HCT116 (cell line): ENCODE measurements at regions not wholly inside any gene's neighbourhood (a gene's known extent, or its start where the extent isn't known, plus 50 kb on each side); places are given as distances from the start of the nearest gene placed in this dataset.

Experiments used
- ATAC-seq: fragments of 200-7000 bp; cut with Tn5 transposase; 2 replicates; pipeline ENCODE4 v1.9.1; 2020; ENCODE audit warnings: mild to moderate bottlenecking, moderate library complexity
- BruUV-seq: library from RNA; stranded (reverse); fragments of 400-500 nt; replicated peaks from 2 replicates; lab custom pipeline; 2021; lab: Mats Ljungman, UMichigan
- CTCF ChIA-PET: fragments of 300-600 bp; sonication (Branson Sonifier 250); formaldehyde crosslinking; loops from one replicate; lab custom pipeline; 2021; ENCODE audit warnings: antibody characterized with exemption; lab: Charles Lee
- POLR2A ChIA-PET: fragments of 300-600, 350-600 bp; sonication (Branson Sonifier 250); formaldehyde crosslinking; loops from one replicate; lab custom pipeline; 2021; ENCODE audit warnings: antibody characterized with exemption; lab: Charles Lee
- RAD21 ChIA-PET, 2 experiments: fragments of 300-600 bp; sonication (Branson Sonifier 250); formaldehyde crosslinking; loops; one replicate each; lab custom pipeline; 2023; ENCODE audit warnings: low total read pairs in 2 of 2; ENCODE audit not compliant: uncharacterized antibody in 2 of 2, unreplicated experiment in 2 of 2, low non-redundant PET in 1 of 2; lab: Charles Lee
- DNase-seq: peaks from one replicate; pipeline ENCODE4 v3.0.0-alpha.2; 2010; ENCODE audit warnings: low read depth, low spot score
- H2AFZ ChIP-seq: fragments of 200-600 bp; shearing (Covaris generic), sonication (generic); 2 replicates; pipeline ENCODE4 v1.6.1; 2017; ENCODE audit warnings: low read depth, mixed run types, mixed read lengths, antibody characterized with exemption, low read length; ENCODE audit not compliant: poor library complexity, severe bottlenecking
- H3K27ac ChIP-seq: 2 replicates; pipeline ENCODE4 v1.5.1; 2012; ENCODE audit warnings: low read depth, low read length
- H3K27me3 ChIP-seq: fragments of 200-600 bp; sonication (generic); 2 replicates; pipeline ENCODE4 v1.6.1; 2016; ENCODE audit warnings: mixed run types, low read length, mixed read lengths; ENCODE audit not compliant: insufficient read depth
- H3K36me3 ChIP-seq, 2 experiments: fragments of 200-500 bp in 1 of 2; fragments of 200-600 bp in 1 of 2; sonication (Bioruptor generic) in 1 of 2; sonication (generic) in 1 of 2; 2 replicates each; pipeline versions ENCODE4 v1.5.1 to v1.6.1; 2014 to 2016; ENCODE audit warnings: low read length in 2 of 2, inconsistent platforms in 1 of 2, mixed read lengths in 1 of 2, mixed run types in 1 of 2; ENCODE audit not compliant: insufficient read depth in 2 of 2, control insufficient read depth in 1 of 2
- H3K4me1 ChIP-seq, 2 experiments: fragments of 200-600 bp in 1 of 2; sonication (generic) in 1 of 2; 2 replicates each; pipeline versions ENCODE4 v1.5.1 to v1.6.1; 2012 to 2017; ENCODE audit warnings: low read length in 2 of 2, inconsistent platforms in 1 of 2, mild to moderate bottlenecking in 1 of 2, mixed read lengths in 1 of 2, mixed run types in 1 of 2, moderate library complexity in 1 of 2; ENCODE audit not compliant: insufficient read depth in 2 of 2, control insufficient read depth in 1 of 2
- H3K4me2 ChIP-seq: fragments of 200-600 bp; sonication (generic); 2 replicates; pipeline ENCODE4 v1.6.1; 2017; ENCODE audit warnings: mixed run types, low read length, mixed read lengths
- H3K4me3 ChIP-seq, 2 experiments: fragments of 200-600 bp in 1 of 2; sonication (generic) in 1 of 2; replicated peaks in 1 of 2; 2 replicates each; pipeline ENCODE4 v1.5.1; 2011 to 2016; ENCODE audit warnings: low read length in 2 of 2, control low read depth in 1 of 2, low read depth in 1 of 2, mild to moderate bottlenecking in 1 of 2, mixed read lengths in 1 of 2, mixed run types in 1 of 2
- H3K79me2 ChIP-seq: fragments of 200-600 bp; sonication (generic); 2 replicates; pipeline ENCODE4 v1.6.1; 2017; ENCODE audit warnings: mild to moderate bottlenecking, mixed run types, low read length, moderate library complexity, mixed read lengths; ENCODE audit not compliant: insufficient read depth
- H3K9ac ChIP-seq: fragments of 200-600 bp; sonication (generic); 2 replicates; pipeline ENCODE4 v1.6.1; 2016; ENCODE audit warnings: low read length, mixed read lengths
- H3K9me2 ChIP-seq: fragments of 200-600 bp; sonication (generic), shearing (Covaris generic); 2 replicates; pipeline ENCODE4 v1.6.1; 2017; ENCODE audit warnings: mixed run types, mild to moderate bottlenecking, moderate library complexity; ENCODE audit not compliant: insufficient read depth
- H3K9me3 ChIP-seq, 2 experiments: fragments of 200-500 bp in 1 of 2; fragments of 200-600 bp in 1 of 2; sonication (Bioruptor generic) in 1 of 2; sonication (generic) in 1 of 2; 2 replicates each; pipeline ENCODE4 v1.6.1; 2014 to 2017; ENCODE audit warnings: low read length in 2 of 2, mixed read lengths in 2 of 2, inconsistent platforms in 1 of 2, low read depth in 1 of 2, mild to moderate bottlenecking in 1 of 2, mixed run types in 1 of 2, moderate library complexity in 1 of 2; ENCODE audit not compliant: control insufficient read depth in 1 of 2, insufficient read depth in 1 of 2
- H4K20me1 ChIP-seq: fragments of 200-600 bp; sonication (generic), shearing (Covaris generic); 2 replicates; pipeline ENCODE4 v1.6.1; 2017; ENCODE audit warnings: mixed run types, mild to moderate bottlenecking, moderate library complexity; ENCODE audit not compliant: insufficient read depth
- CBX3 ChIP-seq: IDR thresholded peaks from 2 replicates; pipeline ENCODE4 v1.6.1; 2012; ENCODE audit warnings: low read depth
- CEBPB ChIP-seq: IDR thresholded peaks from 2 replicates; pipeline ENCODE4 v1.6.1; 2012; ENCODE audit warnings: low read depth
- EZH2 ChIP-seq: fragments of 200-600 bp; sonication (generic); IDR thresholded peaks from 2 replicates; pipeline ENCODE4 v1.6.1; 2017; ENCODE audit warnings: antibody characterized with exemption, mixed run types
- FOSL1 ChIP-seq: IDR thresholded peaks from 2 replicates; pipeline ENCODE4 v1.6.1; 2012; ENCODE audit warnings: low read depth
- POLR2AphosphoS5 ChIP-seq: IDR thresholded peaks from 2 replicates; pipeline ENCODE4 v1.6.1; 2011; ENCODE audit warnings: mild to moderate bottlenecking, low read depth, low read length, moderate library complexity
- RAD21 ChIP-seq: IDR thresholded peaks from 2 replicates; pipeline ENCODE4 v1.6.1; 2012; ENCODE audit warnings: low read depth, mild to moderate bottlenecking
- SIN3A ChIP-seq: IDR thresholded peaks from 2 replicates; pipeline ENCODE4 v1.6.1; 2012; ENCODE audit warnings: low read depth
- SP1 ChIP-seq: IDR thresholded peaks from 2 replicates; pipeline ENCODE4 v1.6.1; 2012; ENCODE audit warnings: low read depth
- SRF ChIP-seq: IDR thresholded peaks from 2 replicates; pipeline ENCODE4 v1.6.1; 2012; ENCODE audit warnings: low read depth
- TCF7L2 ChIP-seq: IDR thresholded peaks from 2 replicates; pipeline ENCODE4 v1.7.0; 2011; ENCODE audit warnings: borderline replicate concordance, inconsistent platforms; ENCODE audit not compliant: insufficient read depth, insufficient read length; ENCODE audit errors: extremely low read depth
- YY1 ChIP-seq: IDR thresholded peaks from 2 replicates; pipeline ENCODE4 v1.6.1; 2011; ENCODE audit warnings: low read length, low read depth, moderate library complexity, mild to moderate bottlenecking; ENCODE audit not compliant: insufficient replicate concordance; ENCODE audit errors: extremely low read depth
- ZFX ChIP-seq: fragments of 450-650 bp; IDR thresholded peaks from 2 replicates; pipeline ENCODE4 v1.6.1; 2017
- intact Hi-C: fragments of 100-400 bp; cut with micrococcal nuclease; formaldehyde crosslinking; loops from 2 replicates; pipeline ENCODE4 v1.10.0; 2022
- TF ChIP-seq, protein P1 (sequence below): IDR thresholded peaks from 2 replicates; pipeline ENCODE4 v1.6.1; 2011; ENCODE audit warnings: mild to moderate bottlenecking, low read length, moderate library complexity; ENCODE audit not compliant: insufficient replicate concordance; ENCODE audit errors: extremely low read depth
- TF ChIP-seq, protein P2 (sequence below): IDR thresholded peaks from 2 replicates; pipeline ENCODE4 v1.6.1; 2012; ENCODE audit warnings: low read depth
- TF ChIP-seq, protein P3 (sequence below): IDR thresholded peaks from 2 replicates; pipeline ENCODE4 v1.6.1; 2012

DNA sequence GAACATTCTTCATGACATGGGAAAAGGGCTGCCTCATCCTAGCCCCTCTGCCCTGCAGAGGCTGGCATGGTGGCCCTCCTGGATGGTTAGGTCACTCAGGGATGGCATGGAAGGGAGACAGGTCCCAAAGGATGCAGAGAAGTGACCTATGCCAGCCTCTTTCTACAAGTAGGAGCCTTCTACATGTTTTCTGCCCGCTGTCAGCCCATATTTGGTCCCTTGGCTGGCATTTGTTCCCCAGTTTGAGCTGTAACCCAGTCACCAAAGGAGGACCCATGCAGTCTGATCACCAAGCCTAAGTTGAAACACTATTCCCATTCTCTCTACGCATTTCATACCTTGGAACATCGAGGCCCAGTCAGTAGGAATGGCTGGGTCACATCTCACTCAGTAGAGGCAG is 95.4 kb downstream of the PJA1 start:
- Histone ChIP-seq H3K79me2 (no peaks in the 10 kb centered on the region), H3K4me1 (no peaks in the 10 kb centered on the region), H3K9me3 (no peaks in the 10 kb centered on the region), H3K27ac (no peak overlapping the region), H4K20me1 (no peaks in the 10 kb centered on the region), H3K9me2 (no peaks in the 10 kb centered on the region), H2AFZ (no peak overlapping the region), H3K9ac (no peak overlapping the region), H3K4me2 (no peak overlapping the region), H3K36me3 (no peaks in the 10 kb centered on the region), H3K4me3 (no peak overlapping the region), H3K27me3 (no peaks in the 10 kb centered on the region)
- DNase-seq = no peak
- CTCF ChIA-PET = no interaction called here
- no TSS peak for BruUV-seq
- POLR2A ChIA-PET = no interaction called here
- intact Hi-C loops = no loop called here
- RAD21 ChIA-PET = interaction anchor here in 1 of 2 experiments (0.7 kb wide), 1 partner anchor 437 kb away, joined by 4 read pairs; no protein-coding TSS in a partner anchor
- TF ChIP-seq SRF (no peak), EZH2 (no peak), RAD21 (no peak), SIN3A (no peak), YY1 (no peak), CEBPB (no peak), SP1 (no peak), FOSL1 (no peak), POLR2AphosphoS5 (no peak), CBX3 (no peak), TCF7L2 (no peak), ZFX (no peak)
- TF ChIP-seq, protein P1, sequence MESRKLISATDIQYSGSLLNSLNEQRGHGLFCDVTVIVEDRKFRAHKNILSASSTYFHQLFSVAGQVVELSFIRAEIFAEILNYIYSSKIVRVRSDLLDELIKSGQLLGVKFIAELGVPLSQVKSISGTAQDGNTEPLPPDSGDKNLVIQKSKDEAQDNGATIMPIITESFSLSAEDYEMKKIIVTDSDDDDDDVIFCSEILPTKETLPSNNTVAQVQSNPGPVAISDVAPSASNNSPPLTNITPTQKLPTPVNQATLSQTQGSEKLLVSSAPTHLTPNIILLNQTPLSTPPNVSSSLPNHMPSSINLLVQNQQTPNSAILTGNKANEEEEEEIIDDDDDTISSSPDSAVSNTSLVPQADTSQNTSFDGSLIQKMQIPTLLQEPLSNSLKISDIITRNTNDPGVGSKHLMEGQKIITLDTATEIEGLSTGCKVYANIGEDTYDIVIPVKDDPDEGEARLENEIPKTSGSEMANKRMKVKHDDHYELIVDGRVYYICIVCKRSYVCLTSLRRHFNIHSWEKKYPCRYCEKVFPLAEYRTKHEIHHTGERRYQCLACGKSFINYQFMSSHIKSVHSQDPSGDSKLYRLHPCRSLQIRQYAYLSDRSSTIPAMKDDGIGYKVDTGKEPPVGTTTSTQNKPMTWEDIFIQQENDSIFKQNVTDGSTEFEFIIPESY = no peak
- TF ChIP-seq, protein P2, sequence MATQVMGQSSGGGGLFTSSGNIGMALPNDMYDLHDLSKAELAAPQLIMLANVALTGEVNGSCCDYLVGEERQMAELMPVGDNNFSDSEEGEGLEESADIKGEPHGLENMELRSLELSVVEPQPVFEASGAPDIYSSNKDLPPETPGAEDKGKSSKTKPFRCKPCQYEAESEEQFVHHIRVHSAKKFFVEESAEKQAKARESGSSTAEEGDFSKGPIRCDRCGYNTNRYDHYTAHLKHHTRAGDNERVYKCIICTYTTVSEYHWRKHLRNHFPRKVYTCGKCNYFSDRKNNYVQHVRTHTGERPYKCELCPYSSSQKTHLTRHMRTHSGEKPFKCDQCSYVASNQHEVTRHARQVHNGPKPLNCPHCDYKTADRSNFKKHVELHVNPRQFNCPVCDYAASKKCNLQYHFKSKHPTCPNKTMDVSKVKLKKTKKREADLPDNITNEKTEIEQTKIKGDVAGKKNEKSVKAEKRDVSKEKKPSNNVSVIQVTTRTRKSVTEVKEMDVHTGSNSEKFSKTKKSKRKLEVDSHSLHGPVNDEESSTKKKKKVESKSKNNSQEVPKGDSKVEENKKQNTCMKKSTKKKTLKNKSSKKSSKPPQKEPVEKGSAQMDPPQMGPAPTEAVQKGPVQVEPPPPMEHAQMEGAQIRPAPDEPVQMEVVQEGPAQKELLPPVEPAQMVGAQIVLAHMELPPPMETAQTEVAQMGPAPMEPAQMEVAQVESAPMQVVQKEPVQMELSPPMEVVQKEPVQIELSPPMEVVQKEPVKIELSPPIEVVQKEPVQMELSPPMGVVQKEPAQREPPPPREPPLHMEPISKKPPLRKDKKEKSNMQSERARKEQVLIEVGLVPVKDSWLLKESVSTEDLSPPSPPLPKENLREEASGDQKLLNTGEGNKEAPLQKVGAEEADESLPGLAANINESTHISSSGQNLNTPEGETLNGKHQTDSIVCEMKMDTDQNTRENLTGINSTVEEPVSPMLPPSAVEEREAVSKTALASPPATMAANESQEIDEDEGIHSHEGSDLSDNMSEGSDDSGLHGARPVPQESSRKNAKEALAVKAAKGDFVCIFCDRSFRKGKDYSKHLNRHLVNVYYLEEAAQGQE = no peak
- TF ChIP-seq, protein P3, sequence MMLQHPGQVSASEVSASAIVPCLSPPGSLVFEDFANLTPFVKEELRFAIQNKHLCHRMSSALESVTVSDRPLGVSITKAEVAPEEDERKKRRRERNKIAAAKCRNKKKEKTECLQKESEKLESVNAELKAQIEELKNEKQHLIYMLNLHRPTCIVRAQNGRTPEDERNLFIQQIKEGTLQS = no peak
- ATAC-seq = no peak
